Loucy (cell line): ENCODE measurements at regions not wholly inside any gene's neighbourhood (a gene's known extent, or its start where the extent isn't known, plus 50 kb on each side); places are given as distances from the start of the nearest gene placed in this dataset.

Experiments used
- H2AFZ ChIP-seq: fragments of 200-600 bp; sonication (generic); 2 replicates; pipeline ENCODE4 v1.6.0; 2016; ENCODE audit warnings: antibody characterized with exemption, mild to moderate bottlenecking, low read length, moderate library complexity
- H3F3A ChIP-seq: fragments of 200-600 bp; 2 replicates; pipeline ENCODE4 v1.6.0; 2016; ENCODE audit warnings: antibody characterized with exemption, low read depth, mild to moderate bottlenecking
- H3K27me3 ChIP-seq: fragments of 200-600 bp; sonication (generic); 2 replicates; pipeline ENCODE4 v1.6.1; 2014; ENCODE audit warnings: low read length, mild to moderate bottlenecking; ENCODE audit not compliant: insufficient read depth, poor library complexity, severe bottlenecking
- H3K36me3 ChIP-seq: fragments of 200-600 bp; sonication (generic); 2 replicates; pipeline ENCODE4 v1.6.1; 2016; ENCODE audit warnings: low read length; ENCODE audit not compliant: insufficient read depth
- H3K4me1 ChIP-seq: fragments of 200-600 bp; sonication (generic); 2 replicates; pipeline ENCODE4 v1.5.1; 2014; ENCODE audit warnings: low read length, mild to moderate bottlenecking; ENCODE audit not compliant: insufficient read depth, poor library complexity, severe bottlenecking
- H3K4me2 ChIP-seq: fragments of 200-600 bp; sonication (generic); 2 replicates; pipeline ENCODE4 v1.6.0; 2014; ENCODE audit warnings: antibody characterized with exemption, low read length, low read depth, mild to moderate bottlenecking; ENCODE audit not compliant: poor library complexity, severe bottlenecking
- H3K4me3 ChIP-seq: fragments of 200-600 bp; sonication (generic); 2 replicates; pipeline ENCODE4 v1.5.1; 2014; ENCODE audit warnings: low read length, mild to moderate bottlenecking, mixed read lengths; ENCODE audit not compliant: poor library complexity, severe bottlenecking
- H3K79me2 ChIP-seq: fragments of 200-600 bp; sonication (generic); 2 replicates; pipeline ENCODE4 v1.6.1; 2014; ENCODE audit warnings: low read length; ENCODE audit not compliant: insufficient read depth
- H3K9ac ChIP-seq: fragments of 200-600 bp; sonication (generic); 2 replicates; pipeline ENCODE4 v1.6.0; 2014; ENCODE audit warnings: mild to moderate bottlenecking, low read depth, low read length, moderate library complexity; ENCODE audit not compliant: poor library complexity, severe bottlenecking
- H3K9me2 ChIP-seq: fragments of 200-600 bp; sonication (generic); replicated peaks from 2 replicates; pipeline ENCODE4 v1.6.1; 2016; ENCODE audit warnings: low read depth, low read length, mixed read lengths
- H3K9me3 ChIP-seq: fragments of 200-600 bp; sonication (generic); 2 replicates; pipeline ENCODE4 v1.6.1; 2014; ENCODE audit warnings: mild to moderate bottlenecking, antibody characterized with exemption, low read length, low read depth; ENCODE audit not compliant: insufficient read depth
- H4K20me1 ChIP-seq: fragments of 200-600 bp; sonication (generic); 2 replicates; pipeline ENCODE4 v1.6.0; 2014; ENCODE audit warnings: antibody characterized with exemption, low read length, mild to moderate bottlenecking; ENCODE audit not compliant: insufficient read depth, poor library complexity, severe bottlenecking
- CTCF ChIP-seq: fragments of 200-600 bp; sonication (generic); conservative IDR thresholded peaks from 2 replicates; pipeline ENCODE4 v1.5.1; 2014; ENCODE audit warnings: mild to moderate bottlenecking, antibody characterized with exemption, low read length
- EZH2phosphoT487 ChIP-seq: fragments of 200-600 bp; IDR thresholded peaks from 2 replicates; pipeline ENCODE4 v1.6.1; 2018; ENCODE audit warnings: antibody characterized with exemption, mild to moderate bottlenecking, moderate library complexity, borderline replicate concordance

GRCh38 chr1:218670875-218671274 is 325.7 kb downstream of the TGFB2 start:
- no peaks in the 10 kb centered on the region for H3K79me2 ChIP-seq
- H3K4me2 ChIP-seq = no peak overlapping the region
- no peaks in the 10 kb centered on the region for H3K9me3 ChIP-seq
- H3K27me3 ChIP-seq = no peaks in the 10 kb centered on the region
- TF ChIP-seq EZH2phosphoT487 (no peak), CTCF (no peak)
- H3F3A ChIP-seq = no peaks in the 10 kb centered on the region
- H3K9ac ChIP-seq = no peak overlapping the region
- H3K36me3 ChIP-seq = no peaks in the 10 kb centered on the region
- no peaks in the 10 kb centered on the region for H4K20me1 ChIP-seq
- H3K4me3 ChIP-seq = no peak overlapping the region
- H3K4me1 ChIP-seq = no peaks in the 10 kb centered on the region
- no peak overlapping the region for H2AFZ ChIP-seq
- no peaks in the 10 kb centered on the region for H3K9me2 ChIP-seq

DNA sequence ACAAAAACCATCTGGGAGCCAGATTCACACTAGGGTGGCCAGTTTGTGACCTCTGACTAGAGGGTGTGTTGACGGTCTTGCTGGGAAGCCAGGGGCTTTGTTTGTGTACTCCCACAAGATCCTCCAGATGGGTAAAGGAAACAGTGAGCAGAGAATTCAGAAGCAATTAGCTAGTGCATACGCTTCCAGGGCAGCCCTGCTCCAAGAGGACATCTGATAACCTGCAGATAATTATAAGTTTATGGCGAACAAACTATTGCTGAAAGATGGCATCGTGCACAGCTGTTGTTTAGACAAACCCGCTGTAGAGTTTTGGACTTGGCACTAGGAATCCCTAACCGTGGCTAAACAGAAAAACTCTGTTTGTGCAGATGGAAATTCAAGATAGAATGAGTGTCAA is 326.4 kb downstream of the TGFB2 start:
- H3K9ac ChIP-seq = no peak overlapping the region
- no peaks in the 10 kb centered on the region for H3F3A ChIP-seq
- no peaks in the 10 kb centered on the region for H3K79me2 ChIP-seq
- H3K36me3 ChIP-seq = no peaks in the 10 kb centered on the region
- H3K9me2 ChIP-seq = no peaks in the 10 kb centered on the region
- no peak overlapping the region for H2AFZ ChIP-seq
- no peaks in the 10 kb centered on the region for H3K9me3 ChIP-seq
- H3K4me2 ChIP-seq = no peak overlapping the region
- no peaks in the 10 kb centered on the region for H4K20me1 ChIP-seq
- TF ChIP-seq CTCF (no peak), EZH2phosphoT487 (no peak)
- H3K4me3 ChIP-seq = no peak overlapping the region
- H3K4me1 ChIP-seq = no peaks in the 10 kb centered on the region
- H3K27me3 ChIP-seq = no peaks in the 10 kb centered on the region

- H2AFZ ChIP-seq = no peak overlapping the region
- no peak overlapping the region for H3K4me2 ChIP-seq
- no peaks in the 10 kb centered on the region for H3K9me2 ChIP-seq
- no peak overlapping the region for H3K4me3 ChIP-seq
- H3F3A ChIP-seq = no peaks in the 10 kb centered on the region
- no peaks in the 10 kb centered on the region for H3K27me3 ChIP-seq
- H3K79me2 ChIP-seq = no peaks in the 10 kb centered on the region
- TF ChIP-seq CTCF (no peak), EZH2phosphoT487 (no peak)
- H3K4me1 ChIP-seq = no peaks in the 10 kb centered on the region
- H3K9ac ChIP-seq = no peak overlapping the region
- H3K36me3 ChIP-seq = no peaks in the 10 kb centered on the region
- H3K9me3 ChIP-seq = no peaks in the 10 kb centered on the region
- no peaks in the 10 kb centered on the region for H4K20me1 ChIP-seq
These were observed 328.0 kb downstream of the TGFB2 start for GRCh38 chr1:218673170-218673569.
